ENCODE measurements at regions not wholly inside any gene's neighbourhood (a gene's known extent, or its start where the extent isn't known, plus 50 kb on each side); places are given as distances from the start of the nearest gene placed in this dataset.

DNA sequence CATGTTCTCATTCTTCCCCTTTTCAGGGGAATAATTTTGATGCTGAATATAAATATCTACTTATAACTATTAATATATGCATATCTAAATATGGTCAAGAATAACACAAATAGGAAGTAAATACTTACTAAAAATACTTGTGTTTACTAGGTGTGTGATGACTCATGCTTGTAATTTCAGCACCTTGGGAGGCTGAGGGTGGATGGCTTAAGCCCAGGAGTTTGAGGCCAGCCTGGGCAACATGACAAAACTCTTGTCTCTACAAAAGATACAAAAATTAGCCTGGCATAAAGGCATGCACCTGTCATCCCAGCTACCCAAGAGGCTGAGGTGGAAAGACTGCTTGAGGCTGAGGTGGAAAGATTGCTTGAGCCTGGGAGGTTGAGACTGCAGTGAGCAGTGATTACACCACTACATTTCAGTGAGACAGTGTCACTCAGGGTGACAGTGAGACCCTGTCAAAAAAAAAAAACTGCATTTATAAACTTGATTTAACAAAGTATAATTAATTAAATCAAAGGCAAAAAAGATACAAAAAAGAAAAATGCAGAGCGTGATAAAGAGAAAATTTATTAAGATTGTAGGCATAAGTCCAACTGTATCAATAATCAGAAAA is 703.1 kb upstream of the VRK2 start:
- Histone ChIP-seq H3K36me3 (replicated peaks; ENCODE audit: insufficient read depth, low read length) (no peaks in the 10 kb centered on the region), H3K9me3 (replicated peaks; ENCODE audit: insufficient read depth, low read length) (no peaks in the 10 kb centered on the region), H3K9me2 (replicated peaks; ENCODE audit: insufficient read depth, low read length) (no peaks in the 10 kb centered on the region), H3K27ac (ENCODE audit: low read length) (no peak overlapping the region), H3K4me1 (ENCODE audit: low read length) (0 out of 2 replicates have a peak, but pooled peaks cover 4% of the 10 kb centered on the region), H4K20me1 (ENCODE audit: insufficient read depth, low read length) (no peaks in the 10 kb centered on the region), H3K9ac (ENCODE audit: low read length) (no peak overlapping the region), H3K4me3 (ENCODE audit: low read length) (no peak overlapping the region), H3F3A (ENCODE audit: insufficient read depth, low read length) (no peaks in the 10 kb centered on the region), H3K4me2 (ENCODE audit: low read depth, low read length) (no peak overlapping the region), H2AFZ (ENCODE audit: low read length) (no peak overlapping the region), H3K79me2 (ENCODE audit: low read length) (no peaks in the 10 kb centered on the region), H3K27me3 (replicated peaks; ENCODE audit: insufficient read depth, low read length) (no peaks in the 10 kb centered on the region)
- no peak for TF ChIP-seq EZH2phosphoT487 (IDR thresholded peaks at IDR 0.05; ENCODE audit: low read length)
- TF ChIP-seq, protein P1, sequence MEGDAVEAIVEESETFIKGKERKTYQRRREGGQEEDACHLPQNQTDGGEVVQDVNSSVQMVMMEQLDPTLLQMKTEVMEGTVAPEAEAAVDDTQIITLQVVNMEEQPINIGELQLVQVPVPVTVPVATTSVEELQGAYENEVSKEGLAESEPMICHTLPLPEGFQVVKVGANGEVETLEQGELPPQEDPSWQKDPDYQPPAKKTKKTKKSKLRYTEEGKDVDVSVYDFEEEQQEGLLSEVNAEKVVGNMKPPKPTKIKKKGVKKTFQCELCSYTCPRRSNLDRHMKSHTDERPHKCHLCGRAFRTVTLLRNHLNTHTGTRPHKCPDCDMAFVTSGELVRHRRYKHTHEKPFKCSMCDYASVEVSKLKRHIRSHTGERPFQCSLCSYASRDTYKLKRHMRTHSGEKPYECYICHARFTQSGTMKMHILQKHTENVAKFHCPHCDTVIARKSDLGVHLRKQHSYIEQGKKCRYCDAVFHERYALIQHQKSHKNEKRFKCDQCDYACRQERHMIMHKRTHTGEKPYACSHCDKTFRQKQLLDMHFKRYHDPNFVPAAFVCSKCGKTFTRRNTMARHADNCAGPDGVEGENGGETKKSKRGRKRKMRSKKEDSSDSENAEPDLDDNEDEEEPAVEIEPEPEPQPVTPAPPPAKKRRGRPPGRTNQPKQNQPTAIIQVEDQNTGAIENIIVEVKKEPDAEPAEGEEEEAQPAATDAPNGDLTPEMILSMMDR (IDR thresholded peaks at IDR 0.05; ENCODE audit: low read length), result no peak
- TF ChIP-seq EZH2 (optimal IDR thresholded peaks at IDR 0.05; ENCODE audit: low read depth, low read length), result no peak
- DNase-seq, result peak; percentile 19

DNA sequence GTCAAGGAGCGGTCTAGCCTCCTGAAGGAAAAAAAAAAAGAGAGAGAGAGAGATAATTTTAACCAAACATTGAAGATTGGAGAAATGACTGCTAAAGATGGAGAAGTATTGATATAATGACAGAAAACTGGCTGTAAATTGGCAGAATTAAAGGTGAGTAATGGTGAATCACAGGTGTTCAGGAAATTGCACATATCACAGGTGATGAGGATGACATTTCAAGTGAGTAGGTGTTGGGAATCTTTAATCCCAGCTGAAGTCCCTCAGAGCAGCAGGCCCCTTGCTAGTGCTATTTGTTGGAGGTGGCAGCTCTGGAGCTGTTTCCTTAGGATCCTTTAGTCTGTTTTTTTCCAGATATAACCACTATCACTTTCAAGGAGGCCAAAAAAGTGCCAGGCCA is 678.4 kb upstream of the VRK2 start:
- DNase-seq, result no peak
- H3K9me2 ChIP-seq (replicated peaks; ENCODE audit: insufficient read depth, low read length), result no peaks in the 10 kb centered on the region
- no peaks in the 10 kb centered on the region for H3K79me2 ChIP-seq (ENCODE audit: low read length)
- H4K20me1 ChIP-seq (ENCODE audit: insufficient read depth, low read length), result no peaks in the 10 kb centered on the region
- H3K9ac ChIP-seq (ENCODE audit: low read length), result no peak overlapping the region
- H3K36me3 ChIP-seq (replicated peaks; ENCODE audit: insufficient read depth, low read length), result no peaks in the 10 kb centered on the region
- H3K4me2 ChIP-seq (ENCODE audit: low read depth, low read length), result no peak overlapping the region
- TF ChIP-seq EZH2phosphoT487 (IDR thresholded peaks at IDR 0.05; ENCODE audit: low read length) (no peak), EZH2 (optimal IDR thresholded peaks at IDR 0.05; ENCODE audit: low read depth, low read length) (no peak)
- TF ChIP-seq, protein P1 (IDR thresholded peaks at IDR 0.05; ENCODE audit: low read length), result no peak
- H3K27me3 ChIP-seq (replicated peaks; ENCODE audit: insufficient read depth, low read length), result no peaks in the 10 kb centered on the region
- H3K4me3 ChIP-seq (ENCODE audit: low read length), result no peak overlapping the region
- H2AFZ ChIP-seq (ENCODE audit: low read length), result no peak overlapping the region
- H3F3A ChIP-seq (ENCODE audit: insufficient read depth, low read length), result no peaks in the 10 kb centered on the region
- H3K4me1 ChIP-seq (ENCODE audit: low read length), result no peaks in the 10 kb centered on the region
- H3K27ac ChIP-seq (ENCODE audit: low read length), result no peak overlapping the region
- no peaks in the 10 kb centered on the region for H3K9me3 ChIP-seq (replicated peaks; ENCODE audit: insufficient read depth, low read length)

DNA sequence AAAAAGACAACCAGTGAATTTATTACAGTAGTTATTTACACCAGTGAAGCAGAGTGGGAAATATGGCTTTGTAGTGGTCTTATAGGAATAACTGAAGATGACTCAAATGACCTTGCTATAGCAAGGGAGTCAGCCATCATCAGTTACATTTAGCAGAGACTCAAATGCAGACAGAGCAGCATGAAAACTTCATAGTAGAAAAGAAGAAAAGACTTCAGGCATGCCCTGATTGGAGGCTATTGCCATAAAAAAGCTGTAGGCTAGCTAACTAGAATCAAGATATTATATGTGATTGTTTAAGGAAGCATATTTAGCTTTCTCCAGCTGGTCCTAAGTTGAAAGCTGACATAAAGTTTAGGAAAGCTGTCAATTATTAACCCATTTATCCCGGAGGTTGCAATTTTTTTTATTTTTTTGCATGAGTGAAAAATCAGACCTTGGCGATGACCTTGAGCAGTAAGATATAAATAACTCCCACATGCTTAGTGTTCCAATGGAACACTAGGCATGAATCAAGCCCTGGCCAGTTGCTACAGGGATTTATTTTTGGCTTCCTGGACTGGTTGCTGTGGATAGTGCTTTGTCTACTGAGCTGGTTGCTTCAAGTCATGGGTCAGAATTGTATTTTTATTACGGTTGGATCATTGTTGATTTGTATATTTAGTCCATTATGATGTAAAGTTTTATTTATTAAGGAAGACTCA is 675.6 kb upstream of the VRK2 start:
- H3K9ac ChIP-seq (ENCODE audit: low read length), result no peak overlapping the region
- no peaks in the 10 kb centered on the region for H3K36me3 ChIP-seq (replicated peaks; ENCODE audit: insufficient read depth, low read length)
- H3K27ac ChIP-seq (ENCODE audit: low read length), result no peak overlapping the region
- no peak for DNase-seq
- H3F3A ChIP-seq (ENCODE audit: insufficient read depth, low read length), result no peaks in the 10 kb centered on the region
- TF ChIP-seq EZH2phosphoT487 (IDR thresholded peaks at IDR 0.05; ENCODE audit: low read length) (no peak), EZH2 (optimal IDR thresholded peaks at IDR 0.05; ENCODE audit: low read depth, low read length) (no peak)
- TF ChIP-seq, protein P1 (IDR thresholded peaks at IDR 0.05; ENCODE audit: low read length), result no peak
- H3K9me2 ChIP-seq (replicated peaks; ENCODE audit: insufficient read depth, low read length), result no peaks in the 10 kb centered on the region
- H3K4me2 ChIP-seq (ENCODE audit: low read depth, low read length), result no peak overlapping the region
- no peaks in the 10 kb centered on the region for H4K20me1 ChIP-seq (ENCODE audit: insufficient read depth, low read length)
- no peaks in the 10 kb centered on the region for H3K27me3 ChIP-seq (replicated peaks; ENCODE audit: insufficient read depth, low read length)
- no peaks in the 10 kb centered on the region for H3K79me2 ChIP-seq (ENCODE audit: low read length)
- H2AFZ ChIP-seq (ENCODE audit: low read length), result no peak overlapping the region
- no peak overlapping the region for H3K4me3 ChIP-seq (ENCODE audit: low read length)
- H3K4me1 ChIP-seq (ENCODE audit: low read length), result no peaks in the 10 kb centered on the region
- no peaks in the 10 kb centered on the region for H3K9me3 ChIP-seq (replicated peaks; ENCODE audit: insufficient read depth, low read length)
